HepG2 (cell line): ENCODE measurements at regions not wholly inside any gene's neighbourhood (a gene's known extent, or its start where the extent isn't known, plus 50 kb on each side); places are given as distances from the start of the nearest gene placed in this dataset.
A peak's percentile ranks its signal among the peaks of the same experiment; 100 is the strongest.

Experiments
- HOXA5 ChIP-seq: sonication (generic); formaldehyde crosslinking; IDR thresholded peaks from 2 replicates; pipeline ENCODE4 v1.4.0; 2020; ENCODE audit warnings: missing genetic modification reagents
- KLF16 ChIP-seq, 2 experiments: sonication (generic) in 1 of 2; formaldehyde crosslinking in 1 of 2; IDR thresholded peaks; 2 replicates each; pipeline versions ENCODE4 v1.6.1 to v1.8.0; 2016 to 2023; ENCODE audit warnings: missing genetic modification reagents in 2 of 2, missing compliant biosample characterization in 1 of 2
- NR2F1 ChIP-seq, 2 experiments: fragments of 450-650 bp in 1 of 2; formaldehyde crosslinking in 1 of 2; IDR thresholded peaks; 2 replicates each; pipeline versions ENCODE4 v1.5.0 to v1.6.1; 2016 to 2020; ENCODE audit warnings: mild to moderate bottlenecking in 1 of 2, missing compliant biosample characterization in 1 of 2, missing genetic modification reagents in 1 of 2, moderate library complexity in 1 of 2
- RBAK ChIP-seq: sonication (generic); formaldehyde crosslinking; IDR thresholded peaks from 2 replicates; pipeline ENCODE4 v1.5.1; 2020; ENCODE audit warnings: mild to moderate bottlenecking, missing genetic modification reagents
- SMAD1 ChIP-seq: sonication (generic); formaldehyde crosslinking; IDR thresholded peaks from 2 replicates; pipeline ENCODE4 v1.4.0; 2020; ENCODE audit warnings: missing genetic modification reagents, low read depth, mild to moderate bottlenecking, borderline replicate concordance
- USF2 ChIP-seq, 2 experiments: sonication (generic) in 1 of 2; formaldehyde crosslinking in 1 of 2; IDR thresholded peaks; 2 replicates each; pipeline versions ENCODE4 v1.5.1 to v1.6.1; 2011 to 2020; ENCODE audit warnings: borderline replicate concordance in 1 of 2, low read depth in 1 of 2, low read length in 1 of 2, mild to moderate bottlenecking in 1 of 2, missing genetic modification reagents in 1 of 2, moderate library complexity in 1 of 2
- ZNF549 ChIP-seq: sonication (generic); formaldehyde crosslinking; IDR thresholded peaks from 2 replicates; pipeline ENCODE4 v1.5.0; 2020; ENCODE audit warnings: missing genetic modification reagents
- TF ChIP-seq, protein P1 (sequence below): sonication (generic); formaldehyde crosslinking; IDR thresholded peaks from 2 replicates; pipeline ENCODE4 v1.5.0; 2020; ENCODE audit warnings: mild to moderate bottlenecking, missing genetic modification reagents
- TF ChIP-seq, protein P2 (sequence below): sonication (generic); formaldehyde crosslinking; IDR thresholded peaks from 2 replicates; pipeline ENCODE4 v1.5.1; 2020; ENCODE audit warnings: mild to moderate bottlenecking, missing genetic modification reagents, borderline replicate concordance
- TF ChIP-seq, protein P3 (sequence below): sonication (generic); formaldehyde crosslinking; IDR thresholded peaks from 2 replicates; pipeline ENCODE4 v1.9.0; 2021; ENCODE audit warnings: mild to moderate bottlenecking, missing genetic modification reagents

DNA sequence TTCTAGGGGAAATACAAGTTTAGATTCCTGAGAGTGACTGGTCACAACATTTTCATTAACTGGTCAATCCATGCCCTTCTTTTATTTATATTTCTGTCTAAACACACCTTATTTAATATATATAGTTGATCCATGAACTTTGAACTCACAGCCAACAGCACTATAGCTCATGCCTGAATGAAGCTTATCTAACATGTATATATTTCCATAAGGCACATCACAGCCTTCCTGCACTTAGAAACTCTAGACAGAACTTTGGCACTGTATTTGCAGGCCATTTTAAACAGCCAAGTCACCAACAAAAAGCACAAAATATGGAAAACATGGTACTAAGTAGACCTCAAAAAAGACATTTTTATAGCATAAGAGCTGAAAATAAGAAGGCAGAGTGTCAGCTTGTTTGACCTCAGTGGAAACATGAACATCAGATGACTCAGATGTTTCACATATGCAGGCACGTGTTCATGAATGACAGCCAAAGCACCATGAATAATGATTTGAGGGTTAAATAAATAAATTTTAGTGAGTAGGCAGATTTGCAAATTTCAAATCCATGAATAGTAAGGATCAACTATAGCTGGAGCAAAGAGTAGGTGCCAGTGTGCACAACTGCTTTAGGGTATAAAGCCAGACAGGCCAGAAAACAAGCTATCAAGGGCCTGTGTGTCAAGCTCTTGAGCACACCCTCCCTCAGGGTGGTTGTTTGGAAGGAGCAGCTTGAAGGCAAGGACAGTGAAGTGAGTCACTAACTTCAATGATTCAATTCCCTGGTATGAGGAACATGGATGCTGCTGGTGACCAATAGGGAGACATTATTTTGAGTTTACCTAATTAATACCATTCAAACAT, 88.9 kb upstream of the NT5E start (continued):
- TF ChIP-seq USF2 (IDR thresholded peaks at IDR 0.05; ENCODE audit: low read depth, low read length) (peak; percentile 31), USF2 (CRISPR knock-in tag; IDR thresholded peaks at IDR 0.05; ENCODE audit: borderline replicate concordance) (no peak), SMAD1 (CRISPR knock-in tag) (no peak), NR2F1 (CRISPR knock-in tag; IDR thresholded peaks at IDR 0.05) (0 out of 4 replicates have a peak, but pooled peaks of 1 of the 2 experiments have one; percentile 30), ZNF549 (no peak), HOXA5 (CRISPR knock-in tag) (no peak), KLF16 (CRISPR knock-in tag; IDR thresholded peaks at IDR 0.05) (no peak), RBAK (CRISPR knock-in tag) (no peak)
- TF ChIP-seq, protein P1, sequence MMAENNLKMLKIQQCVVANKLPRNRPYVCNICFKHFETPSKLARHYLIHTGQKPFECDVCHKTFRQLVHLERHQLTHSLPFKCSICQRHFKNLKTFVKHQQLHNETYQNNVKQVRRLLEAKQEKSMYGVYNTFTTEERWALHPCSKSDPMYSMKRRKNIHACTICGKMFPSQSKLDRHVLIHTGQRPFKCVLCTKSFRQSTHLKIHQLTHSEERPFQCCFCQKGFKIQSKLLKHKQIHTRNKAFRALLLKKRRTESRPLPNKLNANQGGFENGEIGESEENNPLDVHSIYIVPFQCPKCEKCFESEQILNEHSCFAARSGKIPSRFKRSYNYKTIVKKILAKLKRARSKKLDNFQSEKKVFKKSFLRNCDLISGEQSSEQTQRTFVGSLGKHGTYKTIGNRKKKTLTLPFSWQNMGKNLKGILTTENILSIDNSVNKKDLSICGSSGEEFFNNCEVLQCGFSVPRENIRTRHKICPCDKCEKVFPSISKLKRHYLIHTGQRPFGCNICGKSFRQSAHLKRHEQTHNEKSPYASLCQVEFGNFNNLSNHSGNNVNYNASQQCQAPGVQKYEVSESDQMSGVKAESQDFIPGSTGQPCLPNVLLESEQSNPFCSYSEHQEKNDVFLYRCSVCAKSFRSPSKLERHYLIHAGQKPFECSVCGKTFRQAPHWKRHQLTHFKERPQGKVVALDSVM (CRISPR knock-in tag) = peak; percentile 6; the same call in 1 of the 2 replicates
- TF ChIP-seq, protein P2, sequence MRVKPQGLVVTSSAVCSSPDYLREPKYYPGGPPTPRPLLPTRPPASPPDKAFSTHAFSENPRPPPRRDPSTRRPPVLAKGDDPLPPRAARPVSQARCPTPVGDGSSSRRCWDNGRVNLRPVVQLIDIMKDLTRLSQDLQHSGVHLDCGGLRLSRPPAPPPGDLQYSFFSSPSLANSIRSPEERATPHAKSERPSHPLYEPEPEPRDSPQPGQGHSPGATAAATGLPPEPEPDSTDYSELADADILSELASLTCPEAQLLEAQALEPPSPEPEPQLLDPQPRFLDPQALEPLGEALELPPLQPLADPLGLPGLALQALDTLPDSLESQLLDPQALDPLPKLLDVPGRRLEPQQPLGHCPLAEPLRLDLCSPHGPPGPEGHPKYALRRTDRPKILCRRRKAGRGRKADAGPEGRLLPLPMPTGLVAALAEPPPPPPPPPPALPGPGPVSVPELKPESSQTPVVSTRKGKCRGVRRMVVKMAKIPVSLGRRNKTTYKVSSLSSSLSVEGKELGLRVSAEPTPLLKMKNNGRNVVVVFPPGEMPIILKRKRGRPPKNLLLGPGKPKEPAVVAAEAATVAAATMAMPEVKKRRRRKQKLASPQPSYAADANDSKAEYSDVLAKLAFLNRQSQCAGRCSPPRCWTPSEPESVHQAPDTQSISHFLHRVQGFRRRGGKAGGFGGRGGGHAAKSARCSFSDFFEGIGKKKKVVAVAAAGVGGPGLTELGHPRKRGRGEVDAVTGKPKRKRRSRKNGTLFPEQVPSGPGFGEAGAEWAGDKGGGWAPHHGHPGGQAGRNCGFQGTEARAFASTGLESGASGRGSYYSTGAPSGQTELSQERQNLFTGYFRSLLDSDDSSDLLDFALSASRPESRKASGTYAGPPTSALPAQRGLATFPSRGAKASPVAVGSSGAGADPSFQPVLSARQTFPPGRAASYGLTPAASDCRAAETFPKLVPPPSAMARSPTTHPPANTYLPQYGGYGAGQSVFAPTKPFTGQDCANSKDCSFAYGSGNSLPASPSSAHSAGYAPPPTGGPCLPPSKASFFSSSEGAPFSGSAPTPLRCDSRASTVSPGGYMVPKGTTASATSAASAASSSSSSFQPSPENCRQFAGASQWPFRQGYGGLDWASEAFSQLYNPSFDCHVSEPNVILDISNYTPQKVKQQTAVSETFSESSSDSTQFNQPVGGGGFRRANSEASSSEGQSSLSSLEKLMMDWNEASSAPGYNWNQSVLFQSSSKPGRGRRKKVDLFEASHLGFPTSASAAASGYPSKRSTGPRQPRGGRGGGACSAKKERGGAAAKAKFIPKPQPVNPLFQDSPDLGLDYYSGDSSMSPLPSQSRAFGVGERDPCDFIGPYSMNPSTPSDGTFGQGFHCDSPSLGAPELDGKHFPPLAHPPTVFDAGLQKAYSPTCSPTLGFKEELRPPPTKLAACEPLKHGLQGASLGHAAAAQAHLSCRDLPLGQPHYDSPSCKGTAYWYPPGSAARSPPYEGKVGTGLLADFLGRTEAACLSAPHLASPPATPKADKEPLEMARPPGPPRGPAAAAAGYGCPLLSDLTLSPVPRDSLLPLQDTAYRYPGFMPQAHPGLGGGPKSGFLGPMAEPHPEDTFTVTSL (CRISPR knock-in tag) = no peak
- TF ChIP-seq, protein P3, sequence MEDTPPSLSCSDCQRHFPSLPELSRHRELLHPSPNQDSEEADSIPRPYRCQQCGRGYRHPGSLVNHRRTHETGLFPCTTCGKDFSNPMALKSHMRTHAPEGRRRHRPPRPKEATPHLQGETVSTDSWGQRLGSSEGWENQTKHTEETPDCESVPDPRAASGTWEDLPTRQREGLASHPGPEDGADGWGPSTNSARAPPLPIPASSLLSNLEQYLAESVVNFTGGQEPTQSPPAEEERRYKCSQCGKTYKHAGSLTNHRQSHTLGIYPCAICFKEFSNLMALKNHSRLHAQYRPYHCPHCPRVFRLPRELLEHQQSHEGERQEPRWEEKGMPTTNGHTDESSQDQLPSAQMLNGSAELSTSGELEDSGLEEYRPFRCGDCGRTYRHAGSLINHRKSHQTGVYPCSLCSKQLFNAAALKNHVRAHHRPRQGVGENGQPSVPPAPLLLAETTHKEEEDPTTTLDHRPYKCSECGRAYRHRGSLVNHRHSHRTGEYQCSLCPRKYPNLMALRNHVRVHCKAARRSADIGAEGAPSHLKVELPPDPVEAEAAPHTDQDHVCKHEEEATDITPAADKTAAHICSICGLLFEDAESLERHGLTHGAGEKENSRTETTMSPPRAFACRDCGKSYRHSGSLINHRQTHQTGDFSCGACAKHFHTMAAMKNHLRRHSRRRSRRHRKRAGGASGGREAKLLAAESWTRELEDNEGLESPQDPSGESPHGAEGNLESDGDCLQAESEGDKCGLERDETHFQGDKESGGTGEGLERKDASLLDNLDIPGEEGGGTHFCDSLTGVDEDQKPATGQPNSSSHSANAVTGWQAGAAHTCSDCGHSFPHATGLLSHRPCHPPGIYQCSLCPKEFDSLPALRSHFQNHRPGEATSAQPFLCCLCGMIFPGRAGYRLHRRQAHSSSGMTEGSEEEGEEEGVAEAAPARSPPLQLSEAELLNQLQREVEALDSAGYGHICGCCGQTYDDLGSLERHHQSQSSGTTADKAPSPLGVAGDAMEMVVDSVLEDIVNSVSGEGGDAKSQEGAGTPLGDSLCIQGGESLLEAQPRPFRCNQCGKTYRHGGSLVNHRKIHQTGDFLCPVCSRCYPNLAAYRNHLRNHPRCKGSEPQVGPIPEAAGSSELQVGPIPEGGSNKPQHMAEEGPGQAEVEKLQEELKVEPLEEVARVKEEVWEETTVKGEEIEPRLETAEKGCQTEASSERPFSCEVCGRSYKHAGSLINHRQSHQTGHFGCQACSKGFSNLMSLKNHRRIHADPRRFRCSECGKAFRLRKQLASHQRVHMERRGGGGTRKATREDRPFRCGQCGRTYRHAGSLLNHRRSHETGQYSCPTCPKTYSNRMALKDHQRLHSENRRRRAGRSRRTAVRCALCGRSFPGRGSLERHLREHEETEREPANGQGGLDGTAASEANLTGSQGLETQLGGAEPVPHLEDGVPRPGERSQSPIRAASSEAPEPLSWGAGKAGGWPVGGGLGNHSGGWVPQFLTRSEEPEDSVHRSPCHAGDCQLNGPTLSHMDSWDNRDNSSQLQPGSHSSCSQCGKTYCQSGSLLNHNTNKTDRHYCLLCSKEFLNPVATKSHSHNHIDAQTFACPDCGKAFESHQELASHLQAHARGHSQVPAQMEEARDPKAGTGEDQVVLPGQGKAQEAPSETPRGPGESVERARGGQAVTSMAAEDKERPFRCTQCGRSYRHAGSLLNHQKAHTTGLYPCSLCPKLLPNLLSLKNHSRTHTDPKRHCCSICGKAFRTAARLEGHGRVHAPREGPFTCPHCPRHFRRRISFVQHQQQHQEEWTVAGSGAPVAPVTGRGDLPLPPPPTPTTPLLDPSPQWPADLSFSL = no peak
